GM23248 (cell line): ENCODE measurements at regions not wholly inside any gene's neighbourhood (a gene's known extent, or its start where the extent isn't known, plus 50 kb on each side); places are given as distances from the start of the nearest gene placed in this dataset.

Experiments
- DNase-seq: peaks from one replicate; pipeline ENCODE4 v3.0.0-alpha.2; 2015
- H2AFZ ChIP-seq: fragments of 200-600 bp; sonication (generic); 2 replicates; pipeline ENCODE4 v1.6.1; 2016; ENCODE audit warnings: antibody characterized with exemption
- H3F3A ChIP-seq: fragments of 200-600 bp; sonication (generic); 2 replicates; pipeline ENCODE4 v1.6.1; 2016; ENCODE audit warnings: mild to moderate bottlenecking, antibody characterized with exemption, mixed run types; ENCODE audit not compliant: insufficient read depth
- H3K27ac ChIP-seq: fragments of 200-600 bp; sonication (generic); 2 replicates; pipeline ENCODE4 v1.5.1; 2016; ENCODE audit warnings: mild to moderate bottlenecking
- H3K27me3 ChIP-seq: fragments of 200-600 bp; sonication (generic); replicated peaks from 2 replicates; pipeline ENCODE4 v1.6.1; 2016; ENCODE audit warnings: mild to moderate bottlenecking; ENCODE audit not compliant: insufficient read depth
- H3K36me3 ChIP-seq: fragments of 200-600 bp; sonication (generic); 2 replicates; pipeline ENCODE4 v1.6.1; 2016; ENCODE audit warnings: low read depth, mild to moderate bottlenecking
- H3K4me1 ChIP-seq: fragments of 200-600 bp; sonication (generic); 2 replicates; pipeline ENCODE4 v1.6.1; 2016; ENCODE audit warnings: mild to moderate bottlenecking; ENCODE audit not compliant: insufficient read depth
- H3K4me2 ChIP-seq: fragments of 200-600 bp; sonication (generic); one replicate; pipeline ENCODE4 v1.6.1; 2016; ENCODE audit warnings: mild to moderate bottlenecking; ENCODE audit not compliant: unreplicated experiment
- H3K4me3 ChIP-seq: fragments of 200-600 bp; sonication (generic); 2 replicates; pipeline ENCODE4 v1.5.1; 2016; ENCODE audit warnings: mild to moderate bottlenecking
- H3K79me2 ChIP-seq: fragments of 200-600 bp; sonication (generic); 2 replicates; pipeline ENCODE4 v1.6.1; 2016; ENCODE audit warnings: mild to moderate bottlenecking; ENCODE audit not compliant: insufficient read depth
- H3K9ac ChIP-seq: fragments of 200-600 bp; sonication (generic); 2 replicates; pipeline ENCODE4 v1.6.1; 2016; ENCODE audit warnings: mild to moderate bottlenecking
- H3K9me2 ChIP-seq: fragments of 200-600 bp; sonication (generic); 2 replicates; pipeline ENCODE4 v1.6.1; 2016; ENCODE audit warnings: mixed run types, mild to moderate bottlenecking, moderate library complexity; ENCODE audit not compliant: insufficient read depth
- H3K9me3 ChIP-seq: fragments of 200-600 bp; sonication (generic); one replicate; pipeline ENCODE4 v1.6.1; 2017; ENCODE audit warnings: low read depth
- H4K20me1 ChIP-seq: fragments of 200-600 bp; sonication (generic); 2 replicates; pipeline ENCODE4 v1.6.0; 2016; ENCODE audit not compliant: insufficient read depth
- EZH2 ChIP-seq: fragments of 200-600 bp; sonication (generic); IDR thresholded peaks from 2 replicates; pipeline ENCODE4 v1.6.1; 2018; ENCODE audit warnings: antibody characterized with exemption, mild to moderate bottlenecking; ENCODE audit not compliant: insufficient read depth, poor library complexity, severe bottlenecking
- EZH2phosphoT487 ChIP-seq: fragments of 200-600 bp; sonication (generic); IDR thresholded peaks from 2 replicates; pipeline ENCODE4 v1.6.1; 2018; ENCODE audit warnings: antibody characterized with exemption, moderate library complexity, mild to moderate bottlenecking, low read depth; ENCODE audit not compliant: insufficient read depth
- WGBS, 2 experiments: methylation state at CpG; one replicate each; pipeline ENCODE4 v1.1.6; 2015 to 2017; ENCODE audit warnings: low lambda C conversion rate in 2 of 2, low coverage in 1 of 2; ENCODE audit errors: missing lambda C conversion rate in 2 of 2; 5-methylcytosine and 5-hydroxymethylcytosine counted together
- in situ Hi-C: fragments of 300-500 bp; cut with MboI; formaldehyde crosslinking; loops from 2 replicates; pipeline ENCODE4 v1.15.0; 2020

- DNase-seq = no peak
- no peaks in the 10 kb centered on the region for H4K20me1 ChIP-seq
- no peak overlapping the region for H3K9ac ChIP-seq
- WGBS, 2 experiments = 73 to 77% methylated on average over 8 of the region's 8 CpGs
- H3K4me3 ChIP-seq = no peak overlapping the region
- H3K9me3 ChIP-seq = no peaks in the 10 kb centered on the region
- no peak for TF ChIP-seq EZH2phosphoT487
- no peak for TF ChIP-seq EZH2
- no peaks in the 10 kb centered on the region for H3K36me3 ChIP-seq
- no peak overlapping the region for H3K27ac ChIP-seq
- H3K27me3 ChIP-seq = no peaks in the 10 kb centered on the region
- no peaks in the 10 kb centered on the region for H3K9me2 ChIP-seq
- peaks cover 6% of the 10 kb centered on the region for H3K4me1 ChIP-seq
- no peaks in the 10 kb centered on the region for H3K79me2 ChIP-seq
- H3K4me2 ChIP-seq = no peak overlapping the region
- H3F3A ChIP-seq = 0 out of 2 replicates have a peak, but pooled peaks cover 12% of the 10 kb centered on the region
- in situ Hi-C loops = no loop called here
- no peak overlapping the region for H2AFZ ChIP-seq
These were observed 149.7 kb upstream of the FBXL17 start for GRCh38 chr5:108531367-108532128.

- in situ Hi-C loops = no loop called here
- no peaks in the 10 kb centered on the region for H3K36me3 ChIP-seq
- no peak overlapping the region for H3K27ac ChIP-seq
- H3K9ac ChIP-seq = no peak overlapping the region
- H3K4me1 ChIP-seq = peaks cover 6% of the 10 kb centered on the region
- no peak overlapping the region for H3K4me2 ChIP-seq
- 0 out of 2 replicates have a peak, but pooled peaks cover 12% of the 10 kb centered on the region for H3F3A ChIP-seq
- no peaks in the 10 kb centered on the region for H3K9me2 ChIP-seq
- TF ChIP-seq EZH2phosphoT487 (no peak), EZH2 (no peak)
- H3K4me3 ChIP-seq = no peak overlapping the region
- WGBS, 2 experiments = 83 to 88% methylated on average over 5 of the region's 5 CpGs
- no peaks in the 10 kb centered on the region for H3K9me3 ChIP-seq
- H4K20me1 ChIP-seq = no peaks in the 10 kb centered on the region
- H3K27me3 ChIP-seq = no peaks in the 10 kb centered on the region
- H3K79me2 ChIP-seq = no peaks in the 10 kb centered on the region
- DNase-seq = no peak
- no peak overlapping the region for H2AFZ ChIP-seq
These were observed 148.8 kb upstream of the FBXL17 start for GRCh38 chr5:108530706-108531105.

GRCh38 chr5:108529381-108529780 is 147.5 kb upstream of the FBXL17 start:
- H3K27ac ChIP-seq = no peak overlapping the region
- in situ Hi-C loops = no loop called here

GRCh38 chr5:108528655-108529054 is 146.8 kb upstream of the FBXL17 start:
- no peaks in the 10 kb centered on the region for H4K20me1 ChIP-seq
- no peaks in the 10 kb centered on the region for H3K36me3 ChIP-seq
- H3K9me2 ChIP-seq = no peaks in the 10 kb centered on the region
- H3K9me3 ChIP-seq = no peaks in the 10 kb centered on the region
- H3K4me3 ChIP-seq = no peak overlapping the region
- H3K4me1 ChIP-seq = peaks cover 6% of the 10 kb centered on the region
- H3K9ac ChIP-seq = no peak overlapping the region
- H3K79me2 ChIP-seq = no peaks in the 10 kb centered on the region
- in situ Hi-C loops = no loop called here
- WGBS, 2 experiments = 92 to 94% methylated on average over 1 of the region's 1 CpG
- H3K27me3 ChIP-seq = no peaks in the 10 kb centered on the region
- H3F3A ChIP-seq = 0 out of 2 replicates have a peak, but pooled peaks cover 12% of the 10 kb centered on the region
- DNase-seq = no peak
- no peak overlapping the region for H2AFZ ChIP-seq
- TF ChIP-seq EZH2 (no peak), EZH2phosphoT487 (no peak)
- H3K4me2 ChIP-seq = no peak overlapping the region
- H3K27ac ChIP-seq = no peak overlapping the region

More at GRCh38 chr5:108529381-108529780, 147.5 kb upstream of the FBXL17 start:
- no peaks in the 10 kb centered on the region for H3K36me3 ChIP-seq
- no peaks in the 10 kb centered on the region for H3K79me2 ChIP-seq
- no peak overlapping the region for H2AFZ ChIP-seq
- H3K9ac ChIP-seq = no peak overlapping the region
- H3K9me2 ChIP-seq = no peaks in the 10 kb centered on the region
- peak; percentile 83 for DNase-seq
- H3K4me1 ChIP-seq = peaks cover 6% of the 10 kb centered on the region
- H3K27me3 ChIP-seq = no peaks in the 10 kb centered on the region
- 0% methylated on average over 1 of the region's 1 CpG for whole genome bisulfite sequencing, 2 experiments
- TF ChIP-seq EZH2phosphoT487 (no peak), EZH2 (no peak)
- no peak overlapping the region for H3K4me2 ChIP-seq
- no peak overlapping the region for H3K4me3 ChIP-seq
- H3K9me3 ChIP-seq = no peaks in the 10 kb centered on the region
- no peaks in the 10 kb centered on the region for H4K20me1 ChIP-seq
- 0 out of 2 replicates have a peak, but pooled peaks cover 12% of the 10 kb centered on the region for H3F3A ChIP-seq

GRCh38 chr5:108524564-108524963 is 142.7 kb upstream of the FBXL17 start:
- no peaks in the 10 kb centered on the region for H3K79me2 ChIP-seq
- no peak overlapping the region for H3K9ac ChIP-seq
- TF ChIP-seq EZH2 = no peak
- TF ChIP-seq EZH2phosphoT487 = no peak
- no peak for DNase-seq
- no peaks in the 10 kb centered on the region for H3K9me2 ChIP-seq
- in situ Hi-C loops = no loop called here
- H3K27me3 ChIP-seq = no peaks in the 10 kb centered on the region
- 0 out of 2 replicates have a peak, but pooled peaks cover 9% of the 10 kb centered on the region for H3F3A ChIP-seq
- H3K4me1 ChIP-seq = peaks cover 6% of the 10 kb centered on the region
- H2AFZ ChIP-seq = no peak overlapping the region
- H3K4me2 ChIP-seq = no peak overlapping the region
- no peaks in the 10 kb centered on the region for H3K36me3 ChIP-seq
- no peak overlapping the region for H3K27ac ChIP-seq
- H3K4me3 ChIP-seq = no peak overlapping the region
- H4K20me1 ChIP-seq = no peaks in the 10 kb centered on the region
- no peaks in the 10 kb centered on the region for H3K9me3 ChIP-seq
